NB4 (cell line): ENCODE measurements at regions not wholly inside any gene's neighbourhood (a gene's known extent, or its start where the extent isn't known, plus 50 kb on each side); places are given as distances from the start of the nearest gene placed in this dataset.

Source experiments
- TF ChIP-seq, protein P1 (sequence below): IDR thresholded peaks from one replicate; pipeline ENCODE4 v1.5.1; 2012; ENCODE audit warnings: low read depth, low read length
- TF ChIP-seq, protein P2 (sequence below): IDR thresholded peaks from 2 replicates; pipeline ENCODE4 v1.6.1; 2011; ENCODE audit warnings: low read depth, low read length

- TF ChIP-seq, protein P1, sequence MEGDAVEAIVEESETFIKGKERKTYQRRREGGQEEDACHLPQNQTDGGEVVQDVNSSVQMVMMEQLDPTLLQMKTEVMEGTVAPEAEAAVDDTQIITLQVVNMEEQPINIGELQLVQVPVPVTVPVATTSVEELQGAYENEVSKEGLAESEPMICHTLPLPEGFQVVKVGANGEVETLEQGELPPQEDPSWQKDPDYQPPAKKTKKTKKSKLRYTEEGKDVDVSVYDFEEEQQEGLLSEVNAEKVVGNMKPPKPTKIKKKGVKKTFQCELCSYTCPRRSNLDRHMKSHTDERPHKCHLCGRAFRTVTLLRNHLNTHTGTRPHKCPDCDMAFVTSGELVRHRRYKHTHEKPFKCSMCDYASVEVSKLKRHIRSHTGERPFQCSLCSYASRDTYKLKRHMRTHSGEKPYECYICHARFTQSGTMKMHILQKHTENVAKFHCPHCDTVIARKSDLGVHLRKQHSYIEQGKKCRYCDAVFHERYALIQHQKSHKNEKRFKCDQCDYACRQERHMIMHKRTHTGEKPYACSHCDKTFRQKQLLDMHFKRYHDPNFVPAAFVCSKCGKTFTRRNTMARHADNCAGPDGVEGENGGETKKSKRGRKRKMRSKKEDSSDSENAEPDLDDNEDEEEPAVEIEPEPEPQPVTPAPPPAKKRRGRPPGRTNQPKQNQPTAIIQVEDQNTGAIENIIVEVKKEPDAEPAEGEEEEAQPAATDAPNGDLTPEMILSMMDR: no peak
- TF ChIP-seq, protein P2, sequence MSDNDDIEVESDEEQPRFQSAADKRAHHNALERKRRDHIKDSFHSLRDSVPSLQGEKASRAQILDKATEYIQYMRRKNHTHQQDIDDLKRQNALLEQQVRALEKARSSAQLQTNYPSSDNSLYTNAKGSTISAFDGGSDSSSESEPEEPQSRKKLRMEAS: no peak
Measured at GRCh38 chr11:116426761-116427160, 346.0 kb downstream of the BUD13 start.
